ENCODE measurements at regions not wholly inside any gene's neighbourhood (a gene's known extent, or its start where the extent isn't known, plus 50 kb on each side); places are given as distances from the start of the nearest gene placed in this dataset.

DNA sequence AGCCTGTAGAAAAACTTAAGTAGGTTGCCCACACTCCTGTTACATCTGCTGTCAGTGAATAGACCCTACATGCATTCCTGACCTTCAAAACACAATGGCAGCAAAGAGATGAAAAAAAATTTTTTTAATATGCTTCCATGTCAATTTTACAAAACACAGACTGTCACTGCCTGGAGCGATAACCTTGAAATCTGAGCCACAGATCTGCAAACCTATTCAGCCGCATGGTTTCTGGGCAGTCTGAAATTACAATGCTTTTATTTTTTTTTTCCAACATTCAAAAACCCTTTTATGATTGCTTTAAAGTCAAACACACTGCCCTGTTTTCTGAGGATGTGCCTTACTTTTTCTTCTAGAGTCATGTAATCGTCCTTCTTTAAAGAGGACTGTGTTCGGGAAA is 264.9 kb upstream of the PUDP start:
- TF ChIP-seq, protein P1, sequence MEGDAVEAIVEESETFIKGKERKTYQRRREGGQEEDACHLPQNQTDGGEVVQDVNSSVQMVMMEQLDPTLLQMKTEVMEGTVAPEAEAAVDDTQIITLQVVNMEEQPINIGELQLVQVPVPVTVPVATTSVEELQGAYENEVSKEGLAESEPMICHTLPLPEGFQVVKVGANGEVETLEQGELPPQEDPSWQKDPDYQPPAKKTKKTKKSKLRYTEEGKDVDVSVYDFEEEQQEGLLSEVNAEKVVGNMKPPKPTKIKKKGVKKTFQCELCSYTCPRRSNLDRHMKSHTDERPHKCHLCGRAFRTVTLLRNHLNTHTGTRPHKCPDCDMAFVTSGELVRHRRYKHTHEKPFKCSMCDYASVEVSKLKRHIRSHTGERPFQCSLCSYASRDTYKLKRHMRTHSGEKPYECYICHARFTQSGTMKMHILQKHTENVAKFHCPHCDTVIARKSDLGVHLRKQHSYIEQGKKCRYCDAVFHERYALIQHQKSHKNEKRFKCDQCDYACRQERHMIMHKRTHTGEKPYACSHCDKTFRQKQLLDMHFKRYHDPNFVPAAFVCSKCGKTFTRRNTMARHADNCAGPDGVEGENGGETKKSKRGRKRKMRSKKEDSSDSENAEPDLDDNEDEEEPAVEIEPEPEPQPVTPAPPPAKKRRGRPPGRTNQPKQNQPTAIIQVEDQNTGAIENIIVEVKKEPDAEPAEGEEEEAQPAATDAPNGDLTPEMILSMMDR (IDR thresholded peaks at IDR 0.05; ENCODE audit: low read length) = no peak
- TF ChIP-seq EZH2 (IDR thresholded peaks at IDR 0.05; ENCODE audit: borderline replicate concordance, low read length) = no peak
